ENCODE measurements at regions not wholly inside any gene's neighbourhood (a gene's known extent, or its start where the extent isn't known, plus 50 kb on each side); places are given as distances from the start of the nearest gene placed in this dataset.

DNA sequence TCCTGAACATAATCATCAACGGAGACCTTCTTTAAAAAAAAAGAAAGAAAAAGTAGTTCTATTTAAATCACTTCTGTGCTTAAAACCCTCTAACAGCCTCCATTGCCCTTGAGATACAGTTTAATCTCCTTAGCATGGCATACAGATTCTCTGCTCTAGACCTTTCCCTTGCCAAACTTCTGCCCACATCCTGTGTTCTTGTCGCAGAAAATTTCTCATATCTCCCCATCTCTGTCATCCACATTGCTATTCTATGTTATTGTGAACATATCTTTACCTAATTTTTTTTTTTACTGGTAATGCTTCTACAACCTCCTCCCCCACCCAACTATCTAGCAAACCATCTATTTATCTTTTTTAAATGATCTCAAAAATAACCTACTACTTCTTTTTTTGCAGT, 135.7 kb upstream of the PROX1 start:
- TF ChIP-seq ZNF263 (CRISPR knock-in tag; IDR thresholded peaks at IDR 0.05; ENCODE audit: low read depth) (no peak), CTCF (IDR thresholded peaks at IDR 0.05) (no peak), SP1 (CRISPR knock-in tag; conservative IDR thresholded peaks at IDR 0.05) (no peak)
